ENCODE measurements at regions not wholly inside any gene's neighbourhood (a gene's known extent, or its start where the extent isn't known, plus 50 kb on each side); places are given as distances from the start of the nearest gene placed in this dataset.
"Not testable (repeated sequence)": the region's sequence is repeated elsewhere in the genome, so short reads cannot be mapped to it uniquely, and the experiment has no call there.

DNA sequence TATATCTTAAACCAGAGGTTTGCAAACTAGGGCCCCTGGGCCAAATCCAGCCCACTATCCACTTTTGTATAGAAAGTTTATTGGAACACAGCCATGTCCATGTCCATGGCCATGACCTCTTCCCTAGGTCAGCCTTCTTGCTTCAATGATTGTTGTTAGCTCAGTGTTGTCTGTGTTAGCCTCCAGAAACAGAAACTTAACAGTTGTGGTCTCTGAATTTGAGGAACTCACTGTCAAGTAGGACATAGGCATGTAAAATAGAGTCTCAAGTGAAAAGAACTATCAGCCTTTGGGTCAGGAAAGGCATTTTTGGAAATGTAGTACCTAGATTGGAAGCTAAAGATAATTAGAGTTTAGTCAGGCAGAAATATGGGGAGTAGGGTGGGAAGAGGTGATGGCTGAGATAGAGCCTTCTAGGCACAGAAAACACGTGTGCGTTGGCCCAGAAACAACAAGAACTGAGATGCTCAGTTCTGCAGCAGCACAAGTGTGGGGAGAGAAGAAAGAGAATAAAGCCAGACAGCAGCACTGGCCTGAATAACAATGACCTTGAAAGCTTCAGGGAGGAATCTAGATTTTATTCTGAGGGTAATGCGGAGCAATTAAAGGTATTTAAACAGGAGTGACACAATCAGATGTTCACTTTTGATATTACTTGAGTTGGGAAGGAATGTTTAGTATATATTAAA lies 87.0 kb upstream of the OLIG3 start:
- WGBS (ENCODE audit: insufficient coverage), result 52% methylated on average over 3 of the region's 3 CpGs
- TF ChIP-seq, protein P1, sequence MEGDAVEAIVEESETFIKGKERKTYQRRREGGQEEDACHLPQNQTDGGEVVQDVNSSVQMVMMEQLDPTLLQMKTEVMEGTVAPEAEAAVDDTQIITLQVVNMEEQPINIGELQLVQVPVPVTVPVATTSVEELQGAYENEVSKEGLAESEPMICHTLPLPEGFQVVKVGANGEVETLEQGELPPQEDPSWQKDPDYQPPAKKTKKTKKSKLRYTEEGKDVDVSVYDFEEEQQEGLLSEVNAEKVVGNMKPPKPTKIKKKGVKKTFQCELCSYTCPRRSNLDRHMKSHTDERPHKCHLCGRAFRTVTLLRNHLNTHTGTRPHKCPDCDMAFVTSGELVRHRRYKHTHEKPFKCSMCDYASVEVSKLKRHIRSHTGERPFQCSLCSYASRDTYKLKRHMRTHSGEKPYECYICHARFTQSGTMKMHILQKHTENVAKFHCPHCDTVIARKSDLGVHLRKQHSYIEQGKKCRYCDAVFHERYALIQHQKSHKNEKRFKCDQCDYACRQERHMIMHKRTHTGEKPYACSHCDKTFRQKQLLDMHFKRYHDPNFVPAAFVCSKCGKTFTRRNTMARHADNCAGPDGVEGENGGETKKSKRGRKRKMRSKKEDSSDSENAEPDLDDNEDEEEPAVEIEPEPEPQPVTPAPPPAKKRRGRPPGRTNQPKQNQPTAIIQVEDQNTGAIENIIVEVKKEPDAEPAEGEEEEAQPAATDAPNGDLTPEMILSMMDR (IDR thresholded peaks at IDR 0.05), result no peak
- TF ChIP-seq EZH2 (IDR thresholded peaks at IDR 0.05; ENCODE audit: borderline replicate concordance, insufficient read depth, low read depth, low read length, poor library complexity, severe bottlenecking), result no peak
- no peaks in the 10 kb centered on the region for H3K36me3 ChIP-seq (replicated peaks in 1 of 2; ENCODE audit: control extremely low read depth in 1 of 2, control insufficient read depth in 1 of 2, extremely low read depth in 1 of 2, insufficient read depth in 2 of 2, low read length in 1 of 2)
- no peak overlapping the region for H3K9ac ChIP-seq (ENCODE audit: low read length)
- DNase-seq, result peak; percentile 26
- peaks cover 12% of the 10 kb centered on the region for H3K27me3 Mint-ChIP-seq
- intact Hi-C loops (cut with micrococcal nuclease), result no loop called here
- H3K27me3 ChIP-seq (replicated peaks in 1 of 4; ENCODE audit: control extremely low read depth in 1 of 4, control insufficient read depth in 3 of 4, insufficient read depth in 4 of 4, low read length in 3 of 4), result peaks cover 0 to under 1% (median 0%) of the 10 kb centered on the region in 4 experiments
- H3K9me3 ChIP-seq (ENCODE audit: control extremely low read depth in 1 of 3, control insufficient read depth in 2 of 3, insufficient read depth in 1 of 3, low read length in 2 of 3), result no peaks in the 10 kb centered on the region
- H3K4me3 ChIP-seq (ENCODE audit: control extremely low read depth in 1 of 5, extremely low read depth in 1 of 5, insufficient read depth in 1 of 5, low read depth in 2 of 5, low read length in 4 of 5), result no peak overlapping the region
- H3K4me3 Mint-ChIP-seq, result no peak overlapping the region
- CTCF ChIA-PET, result interaction anchor here (1.0 to 1.7 kb wide), 2 partner anchors 11 to 239 kb away, joined by 3 to 7 read pairs; no protein-coding TSS in a partner anchor
- H3K79me2 ChIP-seq (ENCODE audit: control insufficient read depth, insufficient read depth, low read length), result no peaks in the 10 kb centered on the region
- H3K4me2 ChIP-seq (replicated peaks; ENCODE audit: low read depth, low read length, poor library complexity, severe bottlenecking), result peak overlapping the region; percentile 28
- H4K20me1 ChIP-seq (ENCODE audit: control insufficient read depth, insufficient read depth, low read length, poor library complexity, severe bottlenecking), result no peaks in the 10 kb centered on the region
- peaks cover 11 to 12% of the 10 kb centered on the region in 2 donors for H3K4me1 ChIP-seq (ENCODE audit: control insufficient read depth in 2 of 2, insufficient read depth in 2 of 2, low read length in 2 of 2)
- peak overlapping the region; percentile 8 for H2AFZ ChIP-seq (ENCODE audit: insufficient read depth, low read depth, low read length, poor library complexity, severe bottlenecking)
- peak; percentile 36 for ATAC-seq (ENCODE audit: low read depth)
- peak overlapping the region; percentile 1 for H3K27ac Mint-ChIP-seq
- no peaks in the 10 kb centered on the region for H3K9me3 Mint-ChIP-seq (ENCODE audit: insufficient read depth)
- POLR2A ChIA-PET, result no interaction called here
- peak overlapping the region in 1 of 2 donors; percentile 38 for H3K27ac ChIP-seq (ENCODE audit: low read length in 2 of 2)
- H3K4me1 Mint-ChIP-seq, result peaks cover 10% of the 10 kb centered on the region

DNA sequence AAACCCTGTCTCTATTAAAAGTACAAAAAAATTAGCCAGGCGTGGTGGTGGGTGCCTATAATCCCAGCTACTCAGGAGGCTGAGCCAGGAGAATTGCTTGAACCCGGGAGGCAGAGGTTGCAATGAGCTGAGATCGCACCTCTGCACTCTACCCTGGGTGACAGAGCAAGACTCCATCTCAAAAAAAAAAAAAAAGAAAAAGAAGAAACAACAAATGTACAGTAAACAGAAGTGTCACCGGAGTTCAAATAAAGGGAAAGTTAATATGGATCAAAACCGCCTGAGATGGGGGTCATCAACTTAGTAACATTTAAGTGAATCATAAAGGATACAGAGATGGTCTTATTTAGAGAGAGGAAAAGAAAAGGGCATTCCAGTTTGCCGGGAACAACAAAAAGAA lies 89.3 kb upstream of the OLIG3 start:
- H3K4me1 Mint-ChIP-seq; H3K79me2 ChIP-seq (ENCODE audit: control insufficient read depth, insufficient read depth, low read length); POLR2A ChIA-PET; intact Hi-C loops (cut with micrococcal nuclease); CTCF ChIA-PET; H3K4me2 ChIP-seq (replicated peaks; ENCODE audit: low read depth, low read length, poor library complexity, severe bottlenecking); H3K27me3 ChIP-seq (replicated peaks in 1 of 4; ENCODE audit: control extremely low read depth in 1 of 4, control insufficient read depth in 3 of 4, insufficient read depth in 4 of 4, low read length in 3 of 4); H3K36me3 ChIP-seq (replicated peaks in 1 of 2; ENCODE audit: control extremely low read depth in 1 of 2, control insufficient read depth in 1 of 2, extremely low read depth in 1 of 2, insufficient read depth in 2 of 2, low read length in 1 of 2); DNase-seq; H3K27ac Mint-ChIP-seq; ATAC-seq (ENCODE audit: low read depth); H3K9ac ChIP-seq (ENCODE audit: low read length); H2AFZ ChIP-seq (ENCODE audit: insufficient read depth, low read depth, low read length, poor library complexity, severe bottlenecking); H3K27ac ChIP-seq (ENCODE audit: low read length in 2 of 2); H3K4me3 Mint-ChIP-seq; H4K20me1 ChIP-seq (ENCODE audit: control insufficient read depth, insufficient read depth, low read length, poor library complexity, severe bottlenecking); H3K9me3 Mint-ChIP-seq (ENCODE audit: insufficient read depth); H3K4me3 ChIP-seq (ENCODE audit: control extremely low read depth in 1 of 5, extremely low read depth in 1 of 5, insufficient read depth in 1 of 5, low read depth in 2 of 5, low read length in 4 of 5); H3K9me3 ChIP-seq (ENCODE audit: control extremely low read depth in 1 of 3, control insufficient read depth in 2 of 3, insufficient read depth in 1 of 3, low read length in 2 of 3): not testable (repeated sequence)
- 33% methylated on average over 1 of the region's 6 CpGs for WGBS (ENCODE audit: insufficient coverage)
- peaks cover 11 to 12% of the 10 kb centered on the region in 2 donors for H3K4me1 ChIP-seq (ENCODE audit: control insufficient read depth in 2 of 2, insufficient read depth in 2 of 2, low read length in 2 of 2)
- peaks cover 22% of the 10 kb centered on the region for H3K27me3 Mint-ChIP-seq
